ENCODE measurements at regions not wholly inside any gene's neighbourhood (a gene's known extent, or its start where the extent isn't known, plus 50 kb on each side); places are given as distances from the start of the nearest gene placed in this dataset.

DNA sequence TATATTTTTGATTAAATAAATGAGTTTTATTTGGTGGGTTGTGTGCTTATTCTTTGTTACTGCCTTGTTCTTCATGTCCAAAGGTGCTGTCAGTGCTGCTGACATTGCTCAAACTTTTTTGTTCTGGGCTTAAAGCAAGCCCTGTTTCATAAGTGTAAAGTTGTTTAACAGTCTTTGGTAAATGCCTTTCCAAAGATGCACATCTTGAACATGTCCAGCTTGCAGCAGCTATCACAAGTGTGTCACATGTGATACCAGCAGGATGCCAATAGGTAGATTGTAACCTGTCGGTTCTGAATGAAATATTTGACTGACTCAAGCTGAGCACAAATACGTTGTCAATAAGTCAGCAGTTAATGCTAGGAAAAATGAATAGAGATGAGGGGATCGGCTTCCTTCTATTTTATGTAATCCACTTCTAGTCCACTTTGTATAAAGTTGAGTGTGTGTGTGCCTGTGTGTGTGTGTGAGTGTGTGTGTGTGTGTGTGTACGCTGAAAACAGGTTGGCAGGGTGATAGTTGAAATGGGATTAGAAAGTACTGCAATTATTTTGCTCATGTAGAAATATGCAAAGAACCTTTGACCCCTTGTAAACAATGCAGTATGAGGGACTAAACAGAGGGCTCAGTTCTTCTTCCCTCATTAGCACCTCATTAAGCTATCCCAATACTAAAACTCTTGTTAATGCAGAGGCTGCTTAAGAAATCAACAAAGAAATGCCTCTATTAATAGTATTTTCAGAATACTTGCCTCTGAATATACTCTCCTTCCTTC is 986.5 kb downstream of the TUSC7 start:
- DNase-seq (ENCODE audit: low read depth in 2 of 3, low spot score in 2 of 3) = no peak

DNA sequence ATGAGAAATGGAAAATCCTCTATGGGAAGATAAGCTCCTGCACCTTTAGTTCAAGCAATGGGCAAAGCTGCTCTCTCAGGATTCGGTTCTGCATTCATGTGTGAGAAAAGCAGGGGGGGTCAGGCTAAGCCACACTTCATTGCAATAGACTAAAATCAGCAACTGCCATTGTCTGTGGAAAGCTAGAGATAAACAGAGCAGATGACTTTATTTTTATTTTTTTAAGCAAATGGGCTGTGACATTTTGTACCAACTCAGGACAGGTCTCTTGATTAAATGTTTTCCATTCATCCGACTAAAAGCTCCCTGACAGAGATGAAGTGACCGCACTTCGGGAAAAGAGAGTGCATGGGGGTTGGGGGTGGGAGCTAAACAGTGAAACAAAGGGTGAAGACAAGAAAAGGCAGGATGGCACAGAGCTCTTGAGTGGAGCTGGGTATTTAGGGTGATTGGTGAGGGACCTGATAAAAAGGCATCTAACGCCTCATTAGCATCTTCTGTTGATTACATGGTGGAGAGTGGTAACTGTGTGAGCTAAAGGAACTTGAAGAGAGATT is 987.4 kb downstream of the TUSC7 start:
- DNase-seq (ENCODE audit: low read depth in 2 of 3, low spot score in 2 of 3) = no peak

DNA sequence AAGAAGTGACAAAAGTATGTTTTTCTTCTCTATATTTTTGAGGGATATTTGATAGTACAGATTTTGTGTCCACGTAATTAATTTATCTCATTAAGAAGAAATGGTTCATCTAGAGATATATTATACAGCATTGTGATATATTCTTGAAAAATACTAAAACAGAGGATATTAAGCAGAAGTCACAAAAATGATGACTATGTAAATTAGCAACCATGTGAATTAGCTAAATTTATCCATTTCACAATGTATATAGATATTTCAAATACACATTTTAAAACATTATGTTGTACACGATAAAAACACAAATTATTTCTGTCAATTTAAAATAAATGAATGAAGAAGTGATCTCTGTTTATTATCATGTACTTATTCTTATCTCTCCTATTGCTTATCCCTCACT is 989.5 kb downstream of the TUSC7 start:
- no peak for DNase-seq (ENCODE audit: low read depth in 2 of 3, low spot score in 2 of 3)

- DNase-seq (ENCODE audit: low read depth in 2 of 3, low spot score in 2 of 3) = no peak
These were observed 991.2 kb downstream of the TUSC7 start for GRCh38 chr3:117700573-117701360.

DNA sequence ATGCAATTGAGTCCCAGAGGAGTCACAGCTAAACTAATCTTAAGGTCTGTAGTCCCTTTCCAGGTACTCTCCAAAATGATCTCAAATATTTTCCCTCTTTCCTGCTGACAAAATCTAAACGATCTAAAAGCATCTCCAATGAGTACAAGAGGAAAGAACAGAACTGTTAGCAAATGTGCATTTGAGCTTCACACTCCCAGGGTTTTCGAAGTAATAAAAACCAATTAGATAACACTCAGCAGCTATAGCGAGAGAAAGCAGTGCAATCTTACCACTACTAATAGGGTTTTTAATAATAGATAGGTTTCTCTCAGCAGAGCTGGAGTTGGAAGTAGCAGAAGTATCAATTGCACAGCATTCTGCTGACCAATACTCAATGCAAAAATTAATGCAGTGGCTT is 995.4 kb downstream of the TUSC7 start:
- DNase-seq (ENCODE audit: low read depth in 2 of 3, low spot score in 2 of 3) = no peak

- DNase-seq (ENCODE audit: low read depth in 2 of 3, low spot score in 2 of 3) = no peak
These were observed 996.5 kb downstream of the TUSC7 start for GRCh38 chr3:117706037-117706436.

DNA sequence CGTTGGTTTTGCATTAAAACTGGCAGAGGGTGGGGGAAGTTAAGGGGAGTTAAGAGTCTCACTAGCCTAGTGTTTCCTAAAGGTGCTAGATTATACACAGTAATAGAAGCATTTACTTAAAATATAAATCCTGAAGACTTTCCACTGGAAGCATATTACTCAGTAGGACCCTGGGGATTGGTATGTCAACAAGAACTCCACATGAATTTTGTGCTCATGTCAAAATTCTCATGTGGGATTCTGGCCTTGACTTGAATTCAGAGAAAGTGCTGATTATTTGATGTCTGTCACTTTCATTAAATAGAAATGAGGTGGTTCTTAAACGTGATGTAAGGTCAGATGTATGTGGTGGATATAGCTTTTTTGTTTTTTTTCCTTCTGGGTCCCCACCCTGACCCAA is 997.2 kb downstream of the TUSC7 start:
- no peak for DNase-seq (ENCODE audit: low read depth in 2 of 3, low spot score in 2 of 3)

DNA sequence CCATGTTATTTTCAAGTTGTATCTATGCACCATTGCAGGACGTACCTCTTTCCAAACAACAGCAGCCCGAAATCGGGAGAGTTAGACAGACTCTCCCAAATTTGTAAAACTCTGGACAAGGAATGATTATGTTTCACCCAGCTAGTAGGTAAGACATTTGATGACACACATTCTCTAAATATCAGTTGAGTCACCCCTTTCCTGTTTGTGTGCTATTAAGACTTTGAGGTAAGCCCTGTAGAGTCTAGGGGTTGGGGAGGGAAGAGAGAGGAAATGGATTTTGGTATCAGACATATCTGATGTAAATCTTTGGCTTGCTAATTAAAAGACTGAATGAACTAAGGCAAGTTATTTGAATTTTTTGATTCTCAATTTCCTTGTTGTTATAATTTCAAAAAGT is 999.0 kb downstream of the TUSC7 start:
- DNase-seq (ENCODE audit: low read depth in 2 of 3, low spot score in 2 of 3) = no peak

DNA sequence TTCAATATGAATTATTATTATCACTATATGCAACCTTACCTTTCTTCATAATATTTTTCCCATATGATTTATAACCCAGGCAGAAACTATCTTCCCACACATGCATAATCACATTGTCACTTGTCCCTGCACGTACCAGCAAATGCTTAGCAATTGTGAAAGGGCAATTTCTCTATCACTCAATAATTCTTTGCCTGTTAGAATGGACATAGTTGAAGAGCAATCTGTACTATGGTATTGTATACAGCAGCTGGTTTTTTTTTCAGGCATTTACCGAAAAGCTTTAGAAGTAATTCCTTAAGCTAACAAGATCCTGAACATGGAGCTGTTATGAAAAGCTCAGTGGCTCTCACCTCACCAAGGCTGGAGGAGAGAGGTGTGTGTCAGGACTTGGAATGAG is 999.5 kb downstream of the TUSC7 start:
- DNase-seq (ENCODE audit: low read depth in 2 of 3, low spot score in 2 of 3) = no peak

DNA sequence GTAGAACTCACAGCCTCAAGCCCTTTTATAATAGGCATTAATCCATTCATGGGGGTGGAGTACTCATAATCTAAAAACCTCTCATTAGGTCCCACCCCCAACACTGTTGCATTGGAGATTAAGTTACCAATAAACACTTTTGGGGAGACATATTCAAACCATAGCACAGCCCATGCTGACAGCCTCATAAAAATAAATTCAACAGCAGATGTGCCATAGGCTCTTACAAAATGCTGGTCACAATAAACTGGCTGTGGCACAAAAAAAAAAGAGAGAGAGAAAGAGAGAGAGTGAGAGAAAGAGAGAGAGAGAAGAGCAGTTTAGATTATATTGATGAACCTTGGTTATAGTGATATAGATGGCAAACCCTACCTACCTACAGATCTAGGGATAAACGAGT is 1000.9 kb downstream of the TUSC7 start:
- DNase-seq (ENCODE audit: low read depth in 2 of 3, low spot score in 2 of 3) = no peak

DNA sequence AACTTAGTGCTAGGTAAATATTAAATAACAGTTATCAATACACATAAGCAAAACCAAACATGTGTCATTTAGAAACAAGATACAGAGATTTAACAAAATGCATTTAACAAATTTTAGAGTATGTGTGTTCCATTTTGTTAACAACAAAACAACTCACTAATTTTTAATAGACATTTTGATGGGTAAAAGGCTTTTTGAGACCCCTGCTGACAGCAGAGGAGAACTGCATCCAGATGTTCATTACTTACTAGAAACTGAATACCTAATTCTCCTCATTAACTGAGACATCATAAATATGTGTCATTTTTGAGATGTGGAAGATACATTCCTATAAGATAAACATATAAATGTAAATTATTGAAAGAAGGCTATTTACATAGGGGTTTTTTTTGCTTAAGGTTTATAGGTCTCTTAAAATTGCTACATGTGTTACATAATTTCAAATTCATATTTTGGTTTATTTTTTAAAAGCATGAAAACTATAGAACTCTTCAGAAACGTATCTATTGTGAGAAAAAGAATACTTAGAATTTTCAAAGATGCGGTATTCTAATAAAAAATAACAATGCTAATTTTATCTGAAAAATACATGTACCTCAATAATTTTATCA is 1009.8 kb downstream of the TUSC7 start:
- DNase-seq (ENCODE audit: low read depth in 2 of 3, low spot score in 2 of 3) = no peak

- DNase-seq (ENCODE audit: low read depth in 2 of 3, low spot score in 2 of 3) = no peak
These were observed 1012.3 kb downstream of the TUSC7 start for GRCh38 chr3:117721866-117722265.

DNA sequence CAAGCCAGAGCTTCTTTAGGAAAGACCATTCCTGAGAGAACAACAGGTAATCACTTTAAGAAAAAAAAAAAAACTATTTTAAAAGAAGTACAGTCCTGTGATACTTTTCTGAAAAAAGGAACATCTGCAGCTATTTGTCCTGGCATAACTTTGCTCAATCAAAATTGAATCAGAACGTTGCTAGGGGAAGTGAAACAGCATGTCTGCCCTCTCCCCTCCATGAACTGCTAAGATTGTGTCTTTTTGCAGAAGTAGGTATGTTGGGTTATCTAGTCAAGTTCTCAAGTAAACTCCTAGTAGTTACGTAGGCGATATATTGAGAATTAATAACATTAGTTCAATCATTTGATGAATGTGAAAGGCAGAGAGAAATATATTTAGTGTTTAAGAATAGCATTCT is 1013.3 kb downstream of the TUSC7 start:
- no peak for DNase-seq (ENCODE audit: low read depth in 2 of 3, low spot score in 2 of 3)

- DNase-seq (ENCODE audit: low read depth in 2 of 3, low spot score in 2 of 3) = no peak
These were observed 1014.2 kb downstream of the TUSC7 start for GRCh38 chr3:117723825-117724224.

DNA sequence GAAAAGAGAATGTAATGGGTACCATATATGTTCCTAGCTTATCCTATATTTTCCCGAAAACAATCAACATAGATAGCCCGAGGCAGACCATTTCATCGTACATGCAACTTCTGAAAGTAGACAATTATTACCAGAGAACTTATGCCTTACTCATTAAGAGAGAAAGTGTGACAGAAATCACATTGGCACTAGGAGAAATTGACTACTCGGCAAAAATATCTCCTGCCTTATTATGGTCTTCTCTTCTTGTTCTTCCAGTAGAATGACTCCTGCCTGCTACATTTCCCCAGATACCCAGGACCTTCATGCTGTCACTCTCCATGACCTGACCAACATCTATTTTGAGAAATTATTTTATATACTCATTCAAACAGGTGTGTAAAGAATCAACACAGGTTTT is 1015.7 kb downstream of the TUSC7 start:
- DNase-seq (ENCODE audit: low read depth in 2 of 3, low spot score in 2 of 3) = no peak

GRCh38 chr3:117726776-117727175 is 1017.2 kb downstream of the TUSC7 start:
- no peak for DNase-seq (ENCODE audit: low read depth in 2 of 3, low spot score in 2 of 3)

GRCh38 chr3:117728226-117728625 is 1018.6 kb downstream of the TUSC7 start:
- no peak for DNase-seq (ENCODE audit: low read depth in 2 of 3, low spot score in 2 of 3)

DNA sequence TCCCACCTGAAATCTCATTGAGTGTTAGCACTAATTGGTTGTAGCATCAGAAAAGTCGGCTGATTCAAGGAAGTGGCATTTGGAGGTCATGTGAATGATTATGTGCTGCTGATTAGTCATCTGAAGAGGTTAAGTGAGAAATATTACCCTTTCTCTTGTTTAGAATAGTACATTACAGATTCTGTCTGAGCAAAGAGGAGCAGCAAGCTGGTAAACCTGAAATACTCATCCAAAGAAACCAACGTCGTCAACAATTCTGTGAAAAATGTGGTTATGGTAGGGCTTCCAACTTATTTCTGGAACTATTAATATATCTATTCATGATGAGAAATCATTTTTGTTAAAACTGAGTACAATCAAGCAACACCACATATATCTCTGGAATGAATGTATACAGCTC is 1024.9 kb downstream of the TUSC7 start:
- no peak for DNase-seq (ENCODE audit: low read depth in 2 of 3, low spot score in 2 of 3)

GRCh38 chr3:117735481-117736101 is 1026.0 kb downstream of the TUSC7 start:
- no peak for DNase-seq (ENCODE audit: low read depth in 2 of 3, low spot score in 2 of 3)

DNA sequence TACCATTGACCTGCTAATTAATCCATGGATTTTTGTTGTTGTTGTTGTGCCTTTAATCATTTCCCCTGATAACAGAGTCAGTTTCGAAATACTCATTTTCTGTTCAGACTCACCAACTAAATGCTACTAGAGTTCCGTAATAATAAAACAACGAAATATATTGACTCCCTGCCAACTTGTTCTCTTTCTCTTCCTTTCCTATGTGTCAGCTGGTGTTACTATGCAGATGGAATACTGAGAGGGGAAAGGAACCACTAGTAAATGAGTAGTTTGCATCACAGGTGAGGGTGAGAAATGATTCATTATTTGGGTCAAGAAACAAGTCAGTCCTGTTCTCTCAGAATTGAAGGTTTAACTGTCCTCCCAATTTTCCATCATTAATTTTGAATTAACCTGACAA is 1027.3 kb downstream of the TUSC7 start:
- DNase-seq (ENCODE audit: low read depth in 2 of 3, low spot score in 2 of 3) = no peak

DNA sequence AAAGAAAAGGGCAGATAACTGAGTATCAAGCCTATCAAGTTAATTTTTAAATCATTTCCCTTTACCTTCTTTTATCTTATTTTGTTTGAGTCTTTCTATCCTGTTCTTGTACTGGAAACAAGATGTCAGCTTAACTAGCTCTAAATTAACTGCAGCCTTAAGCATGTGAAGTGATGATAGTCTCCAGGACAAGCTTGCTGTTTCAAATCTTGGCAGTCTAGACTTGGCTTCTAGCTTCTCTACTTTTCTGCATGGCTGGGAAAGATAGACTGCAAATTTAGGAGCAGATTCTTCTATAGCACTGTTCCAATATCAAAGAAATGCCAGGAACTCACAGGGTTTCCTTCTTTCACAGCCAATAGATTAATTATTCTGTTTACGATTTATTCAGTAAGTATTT is 1034.4 kb downstream of the TUSC7 start:
- DNase-seq (ENCODE audit: low read depth in 2 of 3, low spot score in 2 of 3) = no peak

DNA sequence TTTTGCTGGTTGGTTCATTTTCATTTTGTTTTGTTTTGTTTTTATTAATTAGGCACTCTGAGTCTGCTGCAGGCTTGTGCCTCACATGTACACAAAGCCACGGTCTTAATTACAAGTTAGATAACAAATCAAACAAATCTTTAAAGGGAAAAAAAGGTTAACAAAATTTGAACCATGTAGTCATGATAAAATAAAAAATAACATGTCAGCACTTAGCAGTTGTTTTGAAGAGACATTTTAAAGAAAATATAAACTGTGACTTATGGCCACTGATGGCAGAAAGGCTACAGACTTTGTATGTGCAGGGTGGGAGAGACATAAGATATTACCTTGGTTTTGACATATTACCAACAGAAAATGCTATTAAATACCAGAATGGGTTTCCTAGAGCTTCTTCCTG is 1035.4 kb downstream of the TUSC7 start:
- DNase-seq (ENCODE audit: low read depth in 2 of 3, low spot score in 2 of 3) = no peak
